ENCODE measurements at regions not wholly inside any gene's neighbourhood (a gene's known extent, or its start where the extent isn't known, plus 50 kb on each side); places are given as distances from the start of the nearest gene placed in this dataset.

GRCh38 chr14:89575386-89576061, 158.5 kb upstream of the FOXN3 start:
- no peak for TF ChIP-seq CTCF (IDR thresholded peaks at IDR 0.05)
- TF ChIP-seq POLR2A (IDR thresholded peaks at IDR 0.05): no peak
- DNase-seq: peak in 1 of 4 donors; percentile 8
- no peak for ATAC-seq
- intact Hi-C loops (cut with DNase I): no loop called here
- no peak overlapping the region for H3K27ac ChIP-seq
- WGBS, 2 donors: 82 to 88% methylated on average over 16 to 17 of the region's 17 CpGs
- H3K9me3 ChIP-seq: no peaks in the 10 kb centered on the region
- peaks cover 14% of the 10 kb centered on the region for H3K4me1 ChIP-seq
- H3K4me3 ChIP-seq: no peak overlapping the region
- H3K27me3 ChIP-seq: no peaks in the 10 kb centered on the region
- H3K36me3 ChIP-seq (replicated peaks in 1 of 2; ENCODE audit: insufficient read depth in 1 of 2, low read depth in 2 of 2): no peaks in the 10 kb centered on the region

DNA sequence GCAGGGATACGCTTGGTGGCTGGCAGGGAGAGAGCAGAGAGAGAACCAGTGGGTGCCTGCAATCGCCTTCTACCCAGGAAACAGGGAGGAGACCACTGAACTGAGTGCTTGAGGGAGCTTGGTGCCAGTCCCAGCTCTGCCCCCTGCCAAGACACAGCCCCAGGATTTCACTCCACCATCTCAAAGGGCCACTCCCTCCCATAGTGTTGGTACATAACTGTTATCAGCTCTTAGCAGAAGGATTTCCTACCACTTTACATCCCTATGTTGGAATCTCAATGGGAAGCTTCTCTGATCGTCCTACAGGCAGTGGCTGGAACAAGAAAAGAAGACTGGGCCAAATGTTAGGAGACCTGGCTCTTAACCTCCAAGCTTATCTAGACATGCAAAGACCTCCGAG, 157.4 kb upstream of the FOXN3 start:
- TF ChIP-seq CTCF (IDR thresholded peaks at IDR 0.05): no peak
- TF ChIP-seq POLR2A (IDR thresholded peaks at IDR 0.05): no peak
- intact Hi-C loops (cut with DNase I): no loop called here
- Histone ChIP-seq H3K4me3 (no peak overlapping the region), H3K27ac (no peak overlapping the region), H3K36me3 (replicated peaks in 1 of 2; ENCODE audit: insufficient read depth in 1 of 2, low read depth in 2 of 2) (no peaks in the 10 kb centered on the region), H3K27me3 (no peaks in the 10 kb centered on the region), H3K9me3 (no peaks in the 10 kb centered on the region), H3K4me1 (peaks cover 14% of the 10 kb centered on the region)
- DNase-seq (no peak), ATAC-seq (no peak)
- WGBS, 2 donors: 85 to 90% methylated on average over 4 of the region's 4 CpGs

GRCh38 chr14:89573399-89573657, 156.3 kb upstream of the FOXN3 start:
- TF ChIP-seq CTCF (IDR thresholded peaks at IDR 0.05) (no peak), POLR2A (IDR thresholded peaks at IDR 0.05) (no peak)
- Histone ChIP-seq H3K9me3 (no peaks in the 10 kb centered on the region), H3K27me3 (no peaks in the 10 kb centered on the region), H3K4me3 (no peak overlapping the region), H3K4me1 (peaks cover 14% of the 10 kb centered on the region), H3K36me3 (replicated peaks in 1 of 2; ENCODE audit: insufficient read depth in 1 of 2, low read depth in 2 of 2) (no peaks in the 10 kb centered on the region), H3K27ac (no peak overlapping the region)
- ATAC-seq: no peak
- intact Hi-C loops (cut with DNase I): no loop called here
- DNase-seq: no peak
- WGBS, 2 donors: 57 to 69% methylated on average over 3 of the region's 3 CpGs

DNA sequence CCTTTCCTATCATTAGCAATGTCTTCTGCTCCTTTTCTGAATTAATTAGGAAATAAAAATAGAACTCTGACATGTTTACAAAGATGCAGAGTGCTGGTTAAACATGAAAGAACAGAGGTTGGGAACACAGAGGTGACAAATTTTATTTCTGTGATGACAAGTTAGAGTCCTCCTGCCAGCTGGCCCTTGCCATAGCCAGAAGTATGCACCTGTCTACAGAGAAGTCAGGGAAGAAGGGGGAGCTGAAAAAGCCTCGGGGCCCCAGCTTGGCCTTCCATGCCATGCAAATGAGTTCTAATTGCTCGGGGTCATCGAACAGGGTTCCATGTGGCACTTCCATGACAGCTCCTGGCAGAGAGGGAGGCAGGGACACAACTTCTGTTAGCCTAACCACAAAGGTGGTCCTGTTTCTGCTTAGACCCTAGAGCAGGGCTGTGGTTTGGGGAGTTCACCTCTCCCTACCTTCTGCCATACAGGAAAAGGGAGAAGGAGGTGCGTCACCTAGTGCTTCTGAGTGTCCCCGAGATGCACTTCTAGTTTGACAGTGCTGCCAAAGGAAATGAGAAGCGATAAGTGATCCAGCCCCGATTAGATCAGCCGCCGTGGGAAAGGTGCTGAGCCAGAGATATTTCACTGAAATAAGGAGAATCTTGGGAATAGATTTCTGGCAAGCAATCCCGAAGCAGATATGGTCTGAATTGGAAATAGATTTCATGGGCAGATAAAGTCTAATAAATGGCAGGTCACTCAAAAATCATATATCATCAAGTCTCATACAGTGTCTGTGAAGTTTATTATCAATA, 155.8 kb upstream of the FOXN3 start:
- no peaks in the 10 kb centered on the region for H3K27me3 ChIP-seq
- H3K36me3 ChIP-seq (replicated peaks in 1 of 2; ENCODE audit: insufficient read depth in 1 of 2, low read depth in 2 of 2): no peaks in the 10 kb centered on the region
- peaks cover 14% of the 10 kb centered on the region for H3K4me1 ChIP-seq
- ATAC-seq: no peak
- 49 to 56% methylated on average over 10 of the region's 10 CpGs for WGBS, 2 donors
- DNase-seq: peak in 1 of 4 donors; percentile 16
- intact Hi-C loops (cut with DNase I): no loop called here
- H3K27ac ChIP-seq: no peak overlapping the region
- H3K9me3 ChIP-seq: no peaks in the 10 kb centered on the region
- TF ChIP-seq CTCF (IDR thresholded peaks at IDR 0.05): no peak
- no peak for TF ChIP-seq POLR2A (IDR thresholded peaks at IDR 0.05)
- H3K4me3 ChIP-seq: no peak overlapping the region

DNA sequence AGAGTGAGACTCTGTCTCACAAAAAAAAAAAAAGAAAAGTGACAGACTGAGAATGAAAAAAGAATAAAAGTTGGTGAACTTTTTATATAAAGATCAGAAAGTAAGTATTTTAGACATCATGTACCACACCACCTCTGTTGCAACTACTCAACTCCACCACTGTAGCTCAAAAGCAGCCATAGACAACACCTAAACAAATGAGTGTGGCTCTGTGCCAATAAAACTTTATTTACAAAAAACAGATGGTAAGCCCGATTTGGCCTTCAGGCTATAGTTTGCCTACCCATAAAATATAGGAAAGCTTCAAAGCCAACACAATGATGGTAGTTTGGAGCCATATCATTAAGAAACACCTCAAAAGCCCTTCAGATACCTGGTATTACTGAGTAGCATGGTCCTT, 154.5 kb upstream of the FOXN3 start:
- no peaks in the 10 kb centered on the region for H3K9me3 ChIP-seq
- 53 to 56% methylated on average over 1 of the region's 1 CpG for whole genome bisulfite sequencing, 2 donors
- TF ChIP-seq POLR2A (IDR thresholded peaks at IDR 0.05) (no peak), CTCF (IDR thresholded peaks at IDR 0.05) (no peak)
- no peaks in the 10 kb centered on the region for H3K27me3 ChIP-seq
- DNase-seq (no peak), ATAC-seq (no peak)
- H3K4me3 ChIP-seq: no peak overlapping the region
- no peaks in the 10 kb centered on the region for H3K36me3 ChIP-seq (replicated peaks in 1 of 2; ENCODE audit: insufficient read depth in 1 of 2, low read depth in 2 of 2)
- intact Hi-C loops (cut with DNase I): no loop called here
- H3K4me1 ChIP-seq: peaks cover 14% of the 10 kb centered on the region
- no peak overlapping the region for H3K27ac ChIP-seq

Data from body of pancreas (tissue), 4 donors.